Neural cell (in vitro differentiated cells): ENCODE measurements at regions not wholly inside any gene's neighbourhood (a gene's known extent, or its start where the extent isn't known, plus 50 kb on each side); places are given as distances from the start of the nearest gene placed in this dataset.

Source experiments
- CTCF ChIP-seq: fragments of 450-650 bp; IDR thresholded peaks from 2 replicates; pipeline ENCODE4 v1.5.1; 2014; ENCODE audit warnings: antibody characterized with exemption, mild to moderate bottlenecking, moderate library complexity; ENCODE audit not compliant: poor library complexity, severe bottlenecking
- EP300 ChIP-seq: fragments of 450-650 bp; conservative IDR thresholded peaks from 2 replicates; pipeline ENCODE4 v1.6.1; 2014; ENCODE audit warnings: antibody characterized with exemption, mild to moderate bottlenecking, moderate library complexity; ENCODE audit not compliant: poor library complexity, severe bottlenecking
- EZH2 ChIP-seq: fragments of 200-600, 300-800 bp; shearing (Covaris generic), sonication (generic); IDR thresholded peaks from 2 replicates; pipeline ENCODE4 v1.6.1; 2014; ENCODE audit warnings: antibody characterized with exemption, low read length, borderline replicate concordance, mild to moderate bottlenecking; ENCODE audit not compliant: insufficient read depth, poor library complexity, severe bottlenecking
- MXI1 ChIP-seq: fragments of 450-650 bp; conservative IDR thresholded peaks from 2 replicates; pipeline ENCODE4 v1.6.1; 2014; ENCODE audit warnings: antibody characterized with exemption, mild to moderate bottlenecking; ENCODE audit not compliant: poor library complexity, severe bottlenecking
- POLR2AphosphoS5 ChIP-seq: IDR thresholded peaks from 2 replicates; pipeline ENCODE4 v1.6.1; 2012
- SMC3 ChIP-seq: fragments of 450-650 bp; conservative IDR thresholded peaks from 2 replicates; pipeline ENCODE4 v1.6.1; 2014; ENCODE audit warnings: antibody characterized with exemption, mild to moderate bottlenecking, moderate library complexity; ENCODE audit not compliant: poor library complexity
- TAF1 ChIP-seq: IDR thresholded peaks from 2 replicates; pipeline ENCODE4 v1.6.1; 2012; ENCODE audit warnings: low read depth

GRCh38 chr13:91146601-91147000, 200.9 kb upstream of the MIR17HG start:
- TF ChIP-seq CTCF (no peak), POLR2AphosphoS5 (no peak), EZH2 (no peak), MXI1 (no peak), EP300 (no peak), SMC3 (no peak), TAF1 (no peak)
